Muscle layer of duodenum (tissue), 2 donors: ENCODE measurements at regions not wholly inside any gene's neighbourhood (a gene's known extent, or its start where the extent isn't known, plus 50 kb on each side); places are given as distances from the start of the nearest gene placed in this dataset.
"Not testable (repeated sequence)": the region's sequence is repeated elsewhere in the genome, so short reads cannot be mapped to it uniquely, and the experiment has no call there.

Source experiments
- H3K27ac ChIP-seq: one replicate; pipeline ENCODE4 v1.7.0; 2013; ENCODE audit warnings: mild to moderate bottlenecking, low read length
- H3K27me3 ChIP-seq: one replicate; pipeline ENCODE4 v1.7.0; 2013; ENCODE audit warnings: low read depth, mild to moderate bottlenecking, control low read depth, low read length
- H3K36me3 ChIP-seq, 2 donors: one replicate each; pipeline ENCODE4 v1.7.0; 2013; ENCODE audit warnings: low read length in 2 of 2, control low read depth in 1 of 2, mild to moderate bottlenecking in 1 of 2; ENCODE audit not compliant: insufficient read depth in 2 of 2, control insufficient read depth in 1 of 2
- H3K4me1 ChIP-seq, 2 donors: one replicate each; pipeline ENCODE4 v1.7.0; 2013; ENCODE audit warnings: low read length in 2 of 2, mild to moderate bottlenecking in 2 of 2, control low read depth in 1 of 2, moderate library complexity in 1 of 2; ENCODE audit not compliant: insufficient read depth in 2 of 2, control insufficient read depth in 1 of 2
- H3K4me3 ChIP-seq, 2 donors: one replicate each; pipeline ENCODE4 v1.7.0; 2013; ENCODE audit warnings: low read length in 2 of 2, low read depth in 1 of 2, mild to moderate bottlenecking in 1 of 2
- H3K9me3 ChIP-seq, 2 donors: one replicate each; pipeline ENCODE4 v1.7.0; 2013; ENCODE audit warnings: low read length in 2 of 2, control low read depth in 1 of 2, mild to moderate bottlenecking in 1 of 2; ENCODE audit not compliant: control insufficient read depth in 1 of 2
- donor health status: healthy.

GRCh38 chr10:120087109-120087508 lies 194.6 kb downstream of the SEC23IP start:
- no peaks in the 10 kb centered on the region for H3K36me3 ChIP-seq
- no peak overlapping the region for H3K4me3 ChIP-seq
- H3K4me1 ChIP-seq = no peaks in the 10 kb centered on the region
- peaks cover 4% of the 10 kb centered on the region for H3K27me3 ChIP-seq
- H3K27ac ChIP-seq = no peak overlapping the region
- H3K9me3 ChIP-seq = no peaks in the 10 kb centered on the region

GRCh38 chr10:120095875-120096274 lies 203.3 kb downstream of the SEC23IP start:
- no peaks in the 10 kb centered on the region for H3K9me3 ChIP-seq
- no peaks in the 10 kb centered on the region for H3K27me3 ChIP-seq
- H3K4me3 ChIP-seq = no peak overlapping the region
- no peaks in the 10 kb centered on the region for H3K4me1 ChIP-seq
- H3K27ac ChIP-seq = no peak overlapping the region
- H3K36me3 ChIP-seq = no peaks in the 10 kb centered on the region

- Histone ChIP-seq H3K9me3 (no peaks in the 10 kb centered on the region), H3K36me3 (no peaks in the 10 kb centered on the region), H3K4me1 (no peaks in the 10 kb centered on the region), H3K4me3 (no peak overlapping the region), H3K27ac (no peak overlapping the region), H3K27me3 (no peaks in the 10 kb centered on the region)
These were observed 205.2 kb downstream of the SEC23IP start for GRCh38 chr10:120097766-120098165.

- Histone ChIP-seq H3K27me3 (no peaks in the 10 kb centered on the region), H3K27ac (no peak overlapping the region), H3K9me3 (no peaks in the 10 kb centered on the region)
These were observed 205.9 kb downstream of the SEC23IP start for GRCh38 chr10:120098232-120098930.

GRCh38 chr10:120103738-120104560 lies 211.4 kb downstream of the SEC23IP start:
- H3K9me3 ChIP-seq = no peaks in the 10 kb centered on the region
- no peak overlapping the region for H3K27ac ChIP-seq
- no peaks in the 10 kb centered on the region for H3K36me3 ChIP-seq
- H3K4me3 ChIP-seq = no peak overlapping the region
- no peaks in the 10 kb centered on the region for H3K27me3 ChIP-seq
- H3K4me1 ChIP-seq = no peaks in the 10 kb centered on the region

More at GRCh38 chr10:120098232-120098930, 205.9 kb downstream of the SEC23IP start:
- Histone ChIP-seq H3K4me3 (no peak overlapping the region), H3K36me3 (no peaks in the 10 kb centered on the region), H3K4me1 (no peaks in the 10 kb centered on the region)

- no peaks in the 10 kb centered on the region for H3K36me3 ChIP-seq
- H3K27me3 ChIP-seq = no peaks in the 10 kb centered on the region
- H3K4me1 ChIP-seq = no peaks in the 10 kb centered on the region
- H3K4me3 ChIP-seq = no peak overlapping the region
- H3K27ac ChIP-seq = no peak overlapping the region
- H3K9me3 ChIP-seq = no peaks in the 10 kb centered on the region
These were observed 212.5 kb downstream of the SEC23IP start for GRCh38 chr10:120105001-120105400.

- Histone ChIP-seq H3K27me3 (no peaks in the 10 kb centered on the region), H3K27ac (no peak overlapping the region), H3K9me3 (no peaks in the 10 kb centered on the region), H3K4me1 (no peaks in the 10 kb centered on the region), H3K4me3 (no peak overlapping the region), H3K36me3 (no peaks in the 10 kb centered on the region)
These were observed 213.0 kb downstream of the SEC23IP start for GRCh38 chr10:120105492-120105891.

- no peaks in the 10 kb centered on the region for H3K36me3 ChIP-seq
- H3K4me3 ChIP-seq = no peak overlapping the region
- no peaks in the 10 kb centered on the region for H3K4me1 ChIP-seq
- no peak overlapping the region for H3K27ac ChIP-seq
- H3K27me3 ChIP-seq = no peaks in the 10 kb centered on the region
- H3K9me3 ChIP-seq = no peaks in the 10 kb centered on the region
These were observed 216.4 kb downstream of the SEC23IP start for GRCh38 chr10:120108916-120109315.

GRCh38 chr10:120109725-120110124 lies 217.2 kb downstream of the SEC23IP start:
- not testable (repeated sequence) for H3K4me1 ChIP-seq, H3K4me3 ChIP-seq, H3K9me3 ChIP-seq, H3K27ac ChIP-seq, H3K27me3 ChIP-seq, H3K36me3 ChIP-seq

- no peaks in the 10 kb centered on the region for H3K27me3 ChIP-seq
- H3K36me3 ChIP-seq = no peaks in the 10 kb centered on the region
- H3K4me1 ChIP-seq = no peaks in the 10 kb centered on the region
- H3K9me3 ChIP-seq = no peaks in the 10 kb centered on the region
- no peak overlapping the region for H3K27ac ChIP-seq
- H3K4me3 ChIP-seq = no peak overlapping the region
These were observed 217.7 kb downstream of the SEC23IP start for GRCh38 chr10:120110196-120110595.

- no peaks in the 10 kb centered on the region for H3K27me3 ChIP-seq
- no peaks in the 10 kb centered on the region for H3K4me1 ChIP-seq
- no peaks in the 10 kb centered on the region for H3K9me3 ChIP-seq
- no peak overlapping the region for H3K27ac ChIP-seq
- H3K36me3 ChIP-seq = no peaks in the 10 kb centered on the region
- H3K4me3 ChIP-seq = no peak overlapping the region
These were observed 219.1 kb downstream of the SEC23IP start for GRCh38 chr10:120111628-120112027.
